SK-N-SH (cell line): ENCODE measurements at regions not wholly inside any gene's neighbourhood (a gene's known extent, or its start where the extent isn't known, plus 50 kb on each side); places are given as distances from the start of the nearest gene placed in this dataset.

Experiments used
- CTCF ChIA-PET: fragments of 300-600, 350-600 bp; formaldehyde crosslinking; extraction: SDS; loops from one replicate; lab custom pipeline; 2021; lab: Yijun Ruan, JAX
- POLR2A ChIA-PET: fragments of 350-600 bp; sonication (Branson Sonifier 250); formaldehyde crosslinking; extraction: SDS; loops from one replicate; lab custom pipeline; 2020; ENCODE audit warnings: antibody characterized with exemption, inconsistent platforms; lab: Yijun Ruan, JAX
- DNase-seq: peaks from one replicate; pipeline ENCODE4 v3.0.0; 2012
- H2AFZ ChIP-seq: fragments of 200-600 bp; sonication (generic); 2 replicates; pipeline ENCODE4 v1.8.1; 2016; ENCODE audit warnings: antibody characterized with exemption, mild to moderate bottlenecking, low read depth
- H3F3A ChIP-seq: fragments of 200-600 bp; sonication (generic); replicated peaks from 2 replicates; pipeline ENCODE3; 2016; ENCODE audit warnings: antibody characterized with exemption, mild to moderate bottlenecking; ENCODE audit not compliant: insufficient read depth
- H3K27ac ChIP-seq, 2 experiments: fragments of 200-500 bp in 1 of 2; fragments of 200-600 bp in 1 of 2; sonication (Bioruptor generic) in 1 of 2; sonication (generic), shearing (Covaris generic) in 1 of 2; 2 replicates each; pipeline versions ENCODE4 v1.5.1 to v1.6.1; 2014 to 2016; ENCODE audit warnings: low read depth in 2 of 2, inconsistent platforms in 1 of 2, low read length in 1 of 2, mild to moderate bottlenecking in 1 of 2, mixed read lengths in 1 of 2
- H3K27me3 ChIP-seq: fragments of 200-600 bp; sonication (generic), shearing (Covaris generic); 2 replicates; pipeline ENCODE4 v1.6.1; 2016; ENCODE audit warnings: mixed run types; ENCODE audit not compliant: insufficient read depth
- H3K36me3 ChIP-seq, 2 experiments: fragments of 200-500 bp in 1 of 2; fragments of 200-600 bp in 1 of 2; sonication (Bioruptor generic) in 1 of 2; sonication (generic) in 1 of 2; replicated peaks in 1 of 2; 2 replicates each; pipeline versions ENCODE3 to v1.5.1; 2014 to 2016; ENCODE audit warnings: low read length in 1 of 2, mild to moderate bottlenecking in 1 of 2; ENCODE audit not compliant: insufficient read depth in 2 of 2, control insufficient read depth in 1 of 2
- H3K4me1 ChIP-seq, 2 experiments: fragments of 200-500 bp in 1 of 2; fragments of 200-600 bp in 1 of 2; sonication (Bioruptor generic) in 1 of 2; sonication (generic), shearing (Covaris generic) in 1 of 2; 2 replicates each; pipeline versions ENCODE4 v1.5.1 to v1.6.1; 2014 to 2016; ENCODE audit warnings: low read depth in 1 of 2, low read length in 1 of 2, mixed run types in 1 of 2; ENCODE audit not compliant: insufficient read depth in 2 of 2, control insufficient read depth in 1 of 2
- H3K4me2 ChIP-seq: fragments of 200-600 bp; sonication (generic), shearing (Covaris generic); 2 replicates; pipeline ENCODE4 v1.6.1; 2017; ENCODE audit warnings: mixed run types
- H3K4me3 ChIP-seq, 2 experiments: fragments of 200-500 bp in 1 of 2; fragments of 200-600 bp in 1 of 2; sonication (Bioruptor generic) in 1 of 2; sonication (generic), shearing (Covaris generic) in 1 of 2; 2 replicates each; pipeline versions ENCODE4 v1.5.1 to v1.8.1; 2014 to 2016; ENCODE audit warnings: low read depth in 2 of 2, inconsistent platforms in 1 of 2, low read length in 1 of 2, mild to moderate bottlenecking in 1 of 2, mixed read lengths in 1 of 2, moderate library complexity in 1 of 2
- H3K79me2 ChIP-seq: fragments of 200-600 bp; sonication (generic); 2 replicates; pipeline ENCODE4 v1.8.1; 2017; ENCODE audit warnings: mild to moderate bottlenecking; ENCODE audit not compliant: insufficient read depth
- H3K9ac ChIP-seq: fragments of 200-600 bp; sonication (generic); 2 replicates; pipeline ENCODE4 v1.6.1; 2017; ENCODE audit warnings: mixed run types
- H3K9me2 ChIP-seq: fragments of 200-600 bp; sonication (generic); 2 replicates; pipeline ENCODE4 v1.6.1; 2017; ENCODE audit warnings: mixed run types
- H3K9me3 ChIP-seq: fragments of 200-600 bp; sonication (generic); 2 replicates; pipeline ENCODE4 v1.6.1; 2017; ENCODE audit warnings: mixed run types, mild to moderate bottlenecking, moderate library complexity
- H4K20me1 ChIP-seq: fragments of 200-600 bp; sonication (generic); 2 replicates; pipeline ENCODE4 v1.6.1; 2017; ENCODE audit warnings: mild to moderate bottlenecking, mixed run types; ENCODE audit not compliant: insufficient read depth
- CHD2 ChIP-seq: fragments of 150-350 bp; IDR thresholded peaks from 2 replicates; pipeline ENCODE4 v1.6.1; 2018; ENCODE audit warnings: low read length; ENCODE audit not compliant: partially characterized antibody
- ELF1 ChIP-seq: IDR thresholded peaks from 2 replicates; pipeline ENCODE4 v1.4.0; 2012
- EP300 ChIP-seq, 2 experiments: IDR thresholded peaks; 2 replicates each; pipeline versions ENCODE4 v1.4.0 to v1.6.1; 2012; ENCODE audit warnings: borderline replicate concordance in 1 of 2, low read depth in 1 of 2, low read length in 1 of 2
- FOSL2 ChIP-seq: IDR thresholded peaks from 2 replicates; pipeline ENCODE4 v1.4.0; 2012; ENCODE audit warnings: low read depth, mild to moderate bottlenecking, moderate library complexity, borderline replicate concordance
- IRF3 ChIP-seq: fragments of 150-350 bp; IDR thresholded peaks from 2 replicates; pipeline ENCODE4 v1.6.1; 2016; ENCODE audit warnings: mild to moderate bottlenecking, low read depth, low read length
- JUND ChIP-seq: IDR thresholded peaks from 2 replicates; pipeline ENCODE4 v1.4.0; 2012
- MAX ChIP-seq: IDR thresholded peaks from 2 replicates; pipeline ENCODE4 v1.4.0; 2012; ENCODE audit warnings: low read depth
- MEF2A ChIP-seq: IDR thresholded peaks from 2 replicates; pipeline ENCODE4 v1.4.0; 2012; ENCODE audit warnings: low read depth, borderline replicate concordance
- MXI1 ChIP-seq: IDR thresholded peaks from 2 replicates; pipeline ENCODE4 v1.6.1; 2012; ENCODE audit warnings: mild to moderate bottlenecking, low read depth, low read length, improper control_type of control experiment
- POLR2AphosphoS5 ChIP-seq: IDR thresholded peaks from 2 replicates; pipeline ENCODE4 v1.6.1; 2012; ENCODE audit warnings: low read depth, low read length
- REST ChIP-seq: IDR thresholded peaks from 2 replicates; pipeline ENCODE4 v1.6.1; 2012; ENCODE audit warnings: mild to moderate bottlenecking, low read depth, low read length, moderate library complexity
- RXRA ChIP-seq: IDR thresholded peaks from 2 replicates; pipeline ENCODE4 v1.4.0; 2012; ENCODE audit warnings: low read depth, mild to moderate bottlenecking, borderline replicate concordance
- TAF1 ChIP-seq: IDR thresholded peaks from 2 replicates; pipeline ENCODE4 v1.6.1; 2012; ENCODE audit warnings: low read depth, mild to moderate bottlenecking, low read length, moderate library complexity, borderline replicate concordance
- TCF12 ChIP-seq: IDR thresholded peaks from 2 replicates; pipeline ENCODE4 v1.4.0; 2012
- USF2 ChIP-seq: fragments of 150-350 bp; IDR thresholded peaks from 2 replicates; pipeline ENCODE4 v1.6.1; 2017; ENCODE audit warnings: antibody characterized with exemption, low read length, low read depth, borderline replicate concordance
- YY1 ChIP-seq: IDR thresholded peaks from 2 replicates; pipeline ENCODE4 v1.4.0; 2012; ENCODE audit warnings: low read depth, mild to moderate bottlenecking
- ZBTB33 ChIP-seq: IDR thresholded peaks from 2 replicates; pipeline ENCODE4 v1.4.0; 2012; ENCODE audit warnings: low read depth, borderline replicate concordance
- WGBS: methylation state at CpG from one replicate; pipeline ENCODE4 v1.1.6; 2017; ENCODE audit warnings: low lambda C conversion rate; 5-methylcytosine and 5-hydroxymethylcytosine counted together

GRCh38 chr4:161206528-161207080 is 957.2 kb downstream of the FSTL5 start (continued):
- no peak for TF ChIP-seq REST

- no peak overlapping the region for H3K27ac ChIP-seq
- H3K36me3 ChIP-seq = no peaks in the 10 kb centered on the region
- CTCF ChIA-PET = no interaction called here
- no peak for TF ChIP-seq YY1
- no peak for TF ChIP-seq MEF2A
- TF ChIP-seq FOSL2 = no peak
- no peak for TF ChIP-seq MXI1
- no peak for TF ChIP-seq JUND
- TF ChIP-seq TAF1 = no peak
- no peak for TF ChIP-seq CHD2
- no peak for TF ChIP-seq EP300 (IDR thresholded peaks at IDR 0.05; ENCODE audit: borderline replicate concordance in 1 of 2, low read depth in 1 of 2, low read length in 1 of 2)
- TF ChIP-seq POLR2AphosphoS5 = no peak
- no peak for TF ChIP-seq ELF1
- no peak for TF ChIP-seq ZBTB33
- TF ChIP-seq RXRA = no peak
- TF ChIP-seq IRF3 = no peak
- no peak for TF ChIP-seq MAX
- no peak for TF ChIP-seq TCF12
- TF ChIP-seq USF2 = no peak
- no peaks in the 10 kb centered on the region for H3K9me2 ChIP-seq
- H3K9ac ChIP-seq = no peak overlapping the region
- H3K4me2 ChIP-seq = no peak overlapping the region
- WGBS = no CpG with 5 or more reads among the region's 3 CpGs
- H3K27me3 ChIP-seq = no peaks in the 10 kb centered on the region
- peaks cover 0 to 5% of the 10 kb centered on the region in 2 experiments; a peak in 2 of 4 replicates for H3K4me1 ChIP-seq
- no peak for DNase-seq
- H2AFZ ChIP-seq = no peak overlapping the region
- H3F3A ChIP-seq = no peaks in the 10 kb centered on the region
- H4K20me1 ChIP-seq = no peaks in the 10 kb centered on the region
- H3K9me3 ChIP-seq = no peaks in the 10 kb centered on the region
- POLR2A ChIA-PET = no interaction called here
- H3K4me3 ChIP-seq = no peak overlapping the region
- no peaks in the 10 kb centered on the region for H3K79me2 ChIP-seq
These were observed 959.9 kb downstream of the FSTL5 start for GRCh38 chr4:161203865-161204264.
